Neural crest cell (in vitro differentiated cells): ENCODE measurements at regions not wholly inside any gene's neighbourhood (a gene's known extent, or its start where the extent isn't known, plus 50 kb on each side); places are given as distances from the start of the nearest gene placed in this dataset.

Source experiments
- DNase-seq: peaks from one replicate; pipeline ENCODE4 v3.0.0; 2021; ENCODE audit warnings: low read depth, mixed read lengths, low spot score
- H3K27ac Mint-ChIP-seq: one replicate; pipeline ENCODE4 v1.8.0; 2021; ENCODE audit warnings: mild to moderate bottlenecking, mixed read lengths; ENCODE audit not compliant: unreplicated experiment
- H3K27me3 Mint-ChIP-seq: 2 replicates; pipeline ENCODE4 v1.8.0; 2021; ENCODE audit warnings: low read depth, mild to moderate bottlenecking, mixed read lengths
- H3K36me3 Mint-ChIP-seq: 2 replicates; pipeline ENCODE4 v1.8.0; 2021; ENCODE audit warnings: low read depth, mild to moderate bottlenecking, mixed read lengths
- H3K4me1 Mint-ChIP-seq: 2 replicates; pipeline ENCODE4 v1.8.0; 2021; ENCODE audit warnings: mixed read lengths
- H3K4me3 Mint-ChIP-seq: one replicate; pipeline ENCODE4 v1.8.0; 2021; ENCODE audit warnings: mild to moderate bottlenecking, mixed read lengths
- H3K9me3 Mint-ChIP-seq: 2 replicates; pipeline ENCODE4 v1.8.0; 2021; ENCODE audit warnings: mixed read lengths
- TF ChIP-seq, protein P1 (sequence below): fragments of 200-600 bp; sonication (generic); conservative IDR thresholded peaks from 2 replicates; pipeline ENCODE4 v1.5.0; 2021; ENCODE audit warnings: antibody characterized with exemption, mild to moderate bottlenecking

- Mint-ChIP-seq H3K36me3 (no peaks in the 10 kb centered on the region), H3K27ac (no peak overlapping the region), H3K4me1 (no peaks in the 10 kb centered on the region), H3K9me3 (no peaks in the 10 kb centered on the region), H3K27me3 (no peaks in the 10 kb centered on the region), H3K4me3 (no peak overlapping the region)
- TF ChIP-seq, protein P1, sequence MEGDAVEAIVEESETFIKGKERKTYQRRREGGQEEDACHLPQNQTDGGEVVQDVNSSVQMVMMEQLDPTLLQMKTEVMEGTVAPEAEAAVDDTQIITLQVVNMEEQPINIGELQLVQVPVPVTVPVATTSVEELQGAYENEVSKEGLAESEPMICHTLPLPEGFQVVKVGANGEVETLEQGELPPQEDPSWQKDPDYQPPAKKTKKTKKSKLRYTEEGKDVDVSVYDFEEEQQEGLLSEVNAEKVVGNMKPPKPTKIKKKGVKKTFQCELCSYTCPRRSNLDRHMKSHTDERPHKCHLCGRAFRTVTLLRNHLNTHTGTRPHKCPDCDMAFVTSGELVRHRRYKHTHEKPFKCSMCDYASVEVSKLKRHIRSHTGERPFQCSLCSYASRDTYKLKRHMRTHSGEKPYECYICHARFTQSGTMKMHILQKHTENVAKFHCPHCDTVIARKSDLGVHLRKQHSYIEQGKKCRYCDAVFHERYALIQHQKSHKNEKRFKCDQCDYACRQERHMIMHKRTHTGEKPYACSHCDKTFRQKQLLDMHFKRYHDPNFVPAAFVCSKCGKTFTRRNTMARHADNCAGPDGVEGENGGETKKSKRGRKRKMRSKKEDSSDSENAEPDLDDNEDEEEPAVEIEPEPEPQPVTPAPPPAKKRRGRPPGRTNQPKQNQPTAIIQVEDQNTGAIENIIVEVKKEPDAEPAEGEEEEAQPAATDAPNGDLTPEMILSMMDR: no peak
- DNase-seq: no peak
Observed at GRCh38 chr4:110712486-110712885, 89.6 kb upstream of the PITX2 start.

GRCh38 chr4:110730318-110730717 is 107.4 kb upstream of the PITX2 start:
- H3K27ac Mint-ChIP-seq: no peak overlapping the region
- no peaks in the 10 kb centered on the region for H3K4me1 Mint-ChIP-seq
- DNase-seq: no peak
- H3K4me3 Mint-ChIP-seq: no peak overlapping the region
- TF ChIP-seq, protein P1: no peak
- no peaks in the 10 kb centered on the region for H3K36me3 Mint-ChIP-seq
- no peaks in the 10 kb centered on the region for H3K9me3 Mint-ChIP-seq
- no peaks in the 10 kb centered on the region for H3K27me3 Mint-ChIP-seq

- Mint-ChIP-seq H3K27ac (no peak overlapping the region), H3K4me1 (no peaks in the 10 kb centered on the region), H3K4me3 (no peak overlapping the region), H3K36me3 (no peaks in the 10 kb centered on the region), H3K27me3 (no peaks in the 10 kb centered on the region), H3K9me3 (no peaks in the 10 kb centered on the region)
- TF ChIP-seq, protein P1: no peak
- no peak for DNase-seq
Observed at GRCh38 chr4:110733901-110734300, 111.0 kb upstream of the PITX2 start.

- TF ChIP-seq, protein P1: no peak
- peak overlapping the region; percentile 39 for H3K27ac Mint-ChIP-seq
Observed at GRCh38 chr4:110735686-110736085, 112.8 kb upstream of the PITX2 start.

GRCh38 chr4:110737931-110738330 is 115.1 kb upstream of the PITX2 start:
- TF ChIP-seq, protein P1: no peak
- H3K36me3 Mint-ChIP-seq: no peaks in the 10 kb centered on the region
- no peaks in the 10 kb centered on the region for H3K4me1 Mint-ChIP-seq
- H3K27me3 Mint-ChIP-seq: no peaks in the 10 kb centered on the region
- DNase-seq: no peak
- H3K9me3 Mint-ChIP-seq: no peaks in the 10 kb centered on the region
- H3K27ac Mint-ChIP-seq: no peak overlapping the region
- H3K4me3 Mint-ChIP-seq: no peak overlapping the region

More at GRCh38 chr4:110735686-110736085, 112.8 kb upstream of the PITX2 start:
- H3K9me3 Mint-ChIP-seq: no peaks in the 10 kb centered on the region
- H3K27me3 Mint-ChIP-seq: no peaks in the 10 kb centered on the region
- no peaks in the 10 kb centered on the region for H3K36me3 Mint-ChIP-seq
- no peak overlapping the region for H3K4me3 Mint-ChIP-seq
- DNase-seq: no peak
- H3K4me1 Mint-ChIP-seq: no peaks in the 10 kb centered on the region

DNA sequence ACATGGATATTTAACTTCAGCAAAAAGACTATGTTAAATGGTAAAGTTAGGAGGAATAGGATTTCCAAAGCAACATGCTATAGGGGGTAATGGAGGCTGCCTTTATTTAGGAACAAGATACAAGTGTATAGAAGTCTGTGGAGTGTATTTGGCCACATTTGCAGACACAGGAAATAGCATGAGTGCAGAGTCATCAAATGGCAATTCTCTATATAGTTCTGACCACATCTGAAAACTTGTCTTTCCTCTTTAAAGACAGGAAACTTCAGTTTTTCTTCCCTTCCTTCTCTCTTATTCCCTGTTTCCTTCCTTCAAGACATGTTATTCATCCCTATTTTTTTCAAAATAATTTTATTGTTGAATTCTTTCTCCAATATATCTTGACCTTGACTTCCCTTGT is 119.3 kb upstream of the PITX2 start:
- Mint-ChIP-seq H3K36me3 (no peaks in the 10 kb centered on the region), H3K27me3 (no peaks in the 10 kb centered on the region), H3K9me3 (no peaks in the 10 kb centered on the region), H3K4me3 (no peak overlapping the region), H3K4me1 (no peaks in the 10 kb centered on the region), H3K27ac (no peak overlapping the region)
- DNase-seq: no peak
- TF ChIP-seq, protein P1: no peak
